Astrocyte of the cerebellum (primary cell): ENCODE measurements at regions not wholly inside any gene's neighbourhood (a gene's known extent, or its start where the extent isn't known, plus 50 kb on each side); places are given as distances from the start of the nearest gene placed in this dataset.

Experiments used
- DNase-seq: peaks from one replicate; pipeline ENCODE4 v3.0.0-alpha.2; 2011; ENCODE audit warnings: low read depth
- H3K4me3 ChIP-seq: 2 replicates; pipeline ENCODE4 v1.5.1; 2011; ENCODE audit warnings: mild to moderate bottlenecking, low read depth, low read length, moderate library complexity
- CTCF ChIP-seq: IDR thresholded peaks from 2 replicates; pipeline ENCODE4 v1.5.1; 2012; ENCODE audit warnings: low read length, low read depth, moderate library complexity, mild to moderate bottlenecking; ENCODE audit errors: missing control alignments
- in situ Hi-C: cut with HindIII; loops from 2 replicates; pipeline ENCODE4 v1.10.0; 2017; ENCODE audit warnings: low sequenced_read_pairs

- in situ Hi-C loops, result no loop called here
- DNase-seq, result no peak
- no peak for TF ChIP-seq CTCF
- no peak overlapping the region for H3K4me3 ChIP-seq
Measured at GRCh38 chr14:101132051-101132571, 228.6 kb upstream of the RTL1 start.

- no peak overlapping the region for H3K4me3 ChIP-seq
- DNase-seq, result no peak
- TF ChIP-seq CTCF, result no peak
- in situ Hi-C loops, result no loop called here
Measured at GRCh38 chr14:101132588-101132987, 229.1 kb upstream of the RTL1 start.

- no peak overlapping the region for H3K4me3 ChIP-seq
- in situ Hi-C loops, result no loop called here
- TF ChIP-seq CTCF, result no peak
- no peak for DNase-seq
Measured at GRCh38 chr14:101133068-101133467, 229.5 kb upstream of the RTL1 start.

GRCh38 chr14:101134161-101134631 is 230.7 kb upstream of the RTL1 start:
- no peak for TF ChIP-seq CTCF
- in situ Hi-C loops, result no loop called here
- H3K4me3 ChIP-seq, result no peak overlapping the region
- DNase-seq, result no peak

GRCh38 chr14:101134851-101135433 is 231.4 kb upstream of the RTL1 start:
- H3K4me3 ChIP-seq, result no peak overlapping the region
- TF ChIP-seq CTCF, result no peak
- in situ Hi-C loops, result no loop called here
- DNase-seq, result no peak

- TF ChIP-seq CTCF, result no peak
- no peak overlapping the region for H3K4me3 ChIP-seq
- in situ Hi-C loops, result no loop called here
- DNase-seq, result no peak
Measured at GRCh38 chr14:101135796-101136742, 232.5 kb upstream of the RTL1 start.
